ENCODE measurements at regions not wholly inside any gene's neighbourhood (a gene's known extent, or its start where the extent isn't known, plus 50 kb on each side); places are given as distances from the start of the nearest gene placed in this dataset.
"Not testable (repeated sequence)": the region's sequence is repeated elsewhere in the genome, so short reads cannot be mapped to it uniquely, and the experiment has no call there.

DNA sequence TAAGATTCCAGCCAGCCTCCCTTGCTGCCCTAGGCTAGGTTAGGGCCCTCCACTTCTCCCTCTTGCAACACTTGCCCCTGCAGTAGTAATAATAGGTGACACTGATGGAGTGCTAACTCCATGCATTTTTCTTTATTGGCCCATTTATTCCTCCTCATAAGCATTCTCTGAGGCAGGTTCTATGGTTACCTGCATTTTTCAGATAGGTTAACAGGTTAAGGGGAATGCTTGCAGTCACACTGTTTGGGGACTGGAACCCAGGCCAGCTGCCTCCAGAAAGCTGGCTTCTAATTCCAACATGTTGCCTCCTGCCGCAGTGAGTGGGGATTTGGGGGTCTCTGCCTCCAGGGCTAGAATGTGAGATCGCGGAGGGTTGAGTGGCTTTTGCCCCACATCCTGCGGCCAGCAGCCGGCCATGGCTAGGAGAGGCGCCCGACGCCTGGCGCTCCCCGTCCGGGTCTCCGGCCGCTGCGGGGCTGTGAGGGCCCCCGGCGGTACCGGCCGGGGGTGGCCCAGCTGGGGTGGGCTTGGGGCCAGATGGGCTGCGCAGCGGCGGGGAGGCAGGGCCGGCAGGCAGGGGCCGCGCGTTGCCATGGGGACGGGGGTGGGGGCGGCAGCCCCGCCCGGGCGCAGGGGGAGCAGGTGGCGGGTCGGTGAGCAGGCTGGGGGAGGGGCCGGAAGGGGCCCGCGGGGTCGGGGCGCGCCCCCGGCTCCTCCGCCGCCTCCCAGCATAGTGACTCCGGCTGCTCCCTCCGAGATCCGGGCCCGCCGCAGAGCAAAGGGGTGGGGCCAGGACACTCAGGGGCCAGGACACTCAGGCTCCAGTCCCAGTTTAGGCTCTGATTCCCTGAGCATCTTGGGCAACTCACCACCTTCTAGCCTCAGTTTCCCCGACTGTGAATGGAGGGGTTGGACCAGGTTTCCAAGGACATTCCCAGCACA is 68.4 kb upstream of the SSBP3 start:
- ATAC-seq: peak; percentile 44
- DNase-seq: peak; percentile 54

DNA sequence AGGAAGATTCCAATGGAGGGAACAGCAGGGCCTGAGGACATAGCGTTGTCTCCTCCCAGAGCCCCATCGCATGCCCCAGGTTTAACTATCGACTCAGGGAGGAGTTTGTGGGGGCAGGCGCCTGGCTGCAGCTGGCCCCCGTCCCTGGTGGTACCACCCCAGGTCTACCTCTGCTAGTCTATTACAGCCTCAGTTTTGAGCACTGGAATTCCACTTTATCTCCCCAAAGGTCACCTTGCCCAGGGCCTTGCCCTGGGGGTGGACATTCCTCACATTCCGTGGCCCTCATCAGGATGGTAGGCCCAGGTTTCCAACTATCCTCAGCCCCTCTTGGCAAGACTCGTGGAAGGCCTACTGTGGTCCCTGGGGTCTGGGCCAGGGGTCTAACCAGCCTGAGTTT is 65.4 kb upstream of the SSBP3 start:
- DNase-seq (no peak), ATAC-seq (no peak)

DNA sequence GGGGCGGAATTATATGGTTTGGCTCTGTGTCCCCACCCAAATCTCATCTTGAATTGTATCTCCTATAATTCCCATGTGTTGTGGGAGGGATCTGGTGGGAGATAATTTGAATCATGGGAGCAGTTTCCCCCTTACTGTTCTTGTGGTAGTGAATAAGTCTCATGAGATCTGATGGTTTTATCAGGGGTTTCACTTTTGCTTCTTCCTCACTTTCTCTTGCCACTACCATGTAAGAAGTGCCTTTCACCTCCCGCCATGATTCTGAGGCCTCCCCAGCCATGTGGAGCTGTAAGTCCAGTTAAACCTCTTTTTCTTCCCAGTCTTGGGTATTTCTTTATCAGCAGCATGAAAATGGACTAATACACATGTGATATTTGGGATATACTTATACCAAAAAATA is 63.2 kb upstream of the SSBP3 start:
- ATAC-seq, DNase-seq: not testable (repeated sequence)

DNA sequence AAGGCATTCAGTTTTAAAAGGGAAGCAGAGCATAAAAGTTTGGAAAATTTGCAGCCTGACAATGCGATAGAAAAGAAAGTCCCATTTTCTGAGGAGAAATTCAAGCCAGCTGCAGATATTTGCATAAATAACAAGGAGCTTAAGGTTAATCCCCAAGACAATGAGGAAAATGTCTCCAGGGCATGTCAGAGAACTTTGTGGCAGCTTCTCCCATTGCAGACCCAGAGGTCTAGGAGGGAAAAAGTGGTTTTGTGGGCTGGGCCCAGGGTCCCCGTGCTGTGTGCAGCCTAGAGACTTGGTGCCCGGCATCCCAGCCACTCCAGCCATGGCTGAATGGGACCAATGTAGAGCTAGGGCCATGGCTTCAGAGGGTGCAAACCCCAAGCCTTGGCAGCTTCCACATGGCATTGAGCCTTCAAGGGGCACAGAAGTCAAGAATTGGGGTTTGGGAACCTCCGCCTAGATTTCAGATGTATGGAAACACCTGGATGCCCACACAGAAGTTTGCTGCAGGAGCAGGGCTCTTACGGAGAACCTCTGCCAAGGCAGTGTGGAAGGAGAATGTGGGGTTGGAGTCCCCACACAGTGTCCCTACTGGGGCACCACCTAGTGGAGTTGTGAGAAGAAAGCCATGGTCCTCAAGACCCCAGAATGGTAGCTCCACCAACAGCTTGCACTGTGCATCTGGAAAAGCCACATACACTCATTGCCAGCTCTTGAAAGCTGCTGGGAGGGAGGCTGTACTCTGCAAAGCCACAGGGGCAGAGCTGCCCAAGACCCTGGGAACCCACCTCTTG is 62.3 kb upstream of the SSBP3 start:
- not testable (repeated sequence) for ATAC-seq, DNase-seq

DNA sequence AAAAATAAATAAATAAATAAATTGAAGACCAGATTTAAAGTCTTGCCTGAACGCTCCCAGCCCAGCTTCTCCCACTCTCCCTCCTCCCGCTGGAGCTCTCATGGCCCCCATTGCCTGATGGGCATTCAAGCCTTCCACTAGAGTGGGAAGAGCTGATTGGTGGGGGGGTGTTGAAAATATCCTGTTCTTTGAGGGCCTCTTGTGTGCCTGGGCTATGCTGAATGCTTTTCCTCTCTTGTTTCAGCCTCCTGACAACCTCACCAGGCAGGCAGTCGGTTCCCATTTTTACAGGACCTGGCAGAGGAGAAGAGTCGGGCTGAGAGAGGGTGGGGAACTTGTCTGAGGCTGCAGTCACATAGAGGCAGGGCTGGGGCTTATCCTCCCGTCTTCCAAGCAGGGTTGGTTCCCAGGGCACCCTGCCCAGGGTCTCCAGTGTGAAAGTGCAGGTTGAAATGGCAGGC is 59.2 kb upstream of the SSBP3 start:
- ATAC-seq (no peak), DNase-seq (no peak)

DNA sequence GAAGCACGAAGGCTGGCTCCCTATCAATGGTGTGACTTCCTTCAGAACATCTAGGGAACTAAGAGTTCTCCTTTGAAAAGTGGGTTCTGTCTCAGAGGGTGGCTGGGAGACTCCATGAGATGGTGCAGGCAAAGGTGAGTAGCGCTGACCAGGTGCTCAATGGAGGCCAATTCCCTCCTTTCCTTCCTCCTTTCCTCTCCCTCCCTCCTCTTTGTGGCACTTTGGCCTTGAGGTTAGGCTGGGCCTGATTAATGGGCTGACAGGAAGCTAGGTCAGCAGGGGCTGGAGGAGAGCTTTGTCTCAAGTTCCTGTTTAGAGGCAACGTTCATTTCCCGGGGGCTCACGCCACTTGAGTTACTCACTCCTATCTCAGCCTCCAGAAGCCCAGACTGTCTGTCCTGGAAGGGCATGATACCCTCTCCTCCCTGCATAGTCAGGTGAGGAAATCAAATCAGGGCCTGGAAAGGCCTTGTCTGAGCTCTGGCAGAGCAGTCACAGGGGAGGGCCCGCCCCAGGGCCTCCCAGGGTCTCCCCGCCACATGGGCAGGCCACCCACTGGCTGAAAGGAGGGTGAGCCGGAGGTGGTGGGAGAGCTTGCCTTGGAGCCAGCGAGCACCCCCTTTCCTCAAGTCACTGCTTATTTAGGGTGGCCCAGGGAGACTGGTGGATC is 58.4 kb upstream of the SSBP3 start:
- no peak for DNase-seq
- no peak for ATAC-seq

DNA sequence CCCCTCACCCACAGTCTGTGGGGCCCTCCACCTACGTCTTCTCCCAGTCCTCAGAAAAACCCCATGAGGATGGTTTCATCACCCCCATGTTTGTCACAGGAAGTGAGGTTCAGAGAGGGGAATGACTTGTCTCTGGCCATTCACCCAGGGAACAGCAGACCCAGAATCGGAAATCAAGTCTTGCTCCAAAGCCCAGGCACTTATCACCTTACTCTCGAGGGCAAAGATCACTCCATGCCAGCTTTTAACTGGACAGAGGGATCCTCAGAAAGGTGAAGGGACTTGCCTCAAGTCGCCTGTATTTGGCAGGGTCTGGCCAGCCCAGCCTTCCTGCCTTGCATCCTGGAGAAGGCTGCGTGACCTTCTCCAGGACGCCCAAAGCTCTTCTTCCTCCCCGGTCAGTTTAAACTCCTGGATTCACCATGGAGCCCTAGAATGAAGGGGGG is 57.9 kb upstream of the SSBP3 start:
- DNase-seq: peak; percentile 37
- ATAC-seq: peak; percentile 53

DNA sequence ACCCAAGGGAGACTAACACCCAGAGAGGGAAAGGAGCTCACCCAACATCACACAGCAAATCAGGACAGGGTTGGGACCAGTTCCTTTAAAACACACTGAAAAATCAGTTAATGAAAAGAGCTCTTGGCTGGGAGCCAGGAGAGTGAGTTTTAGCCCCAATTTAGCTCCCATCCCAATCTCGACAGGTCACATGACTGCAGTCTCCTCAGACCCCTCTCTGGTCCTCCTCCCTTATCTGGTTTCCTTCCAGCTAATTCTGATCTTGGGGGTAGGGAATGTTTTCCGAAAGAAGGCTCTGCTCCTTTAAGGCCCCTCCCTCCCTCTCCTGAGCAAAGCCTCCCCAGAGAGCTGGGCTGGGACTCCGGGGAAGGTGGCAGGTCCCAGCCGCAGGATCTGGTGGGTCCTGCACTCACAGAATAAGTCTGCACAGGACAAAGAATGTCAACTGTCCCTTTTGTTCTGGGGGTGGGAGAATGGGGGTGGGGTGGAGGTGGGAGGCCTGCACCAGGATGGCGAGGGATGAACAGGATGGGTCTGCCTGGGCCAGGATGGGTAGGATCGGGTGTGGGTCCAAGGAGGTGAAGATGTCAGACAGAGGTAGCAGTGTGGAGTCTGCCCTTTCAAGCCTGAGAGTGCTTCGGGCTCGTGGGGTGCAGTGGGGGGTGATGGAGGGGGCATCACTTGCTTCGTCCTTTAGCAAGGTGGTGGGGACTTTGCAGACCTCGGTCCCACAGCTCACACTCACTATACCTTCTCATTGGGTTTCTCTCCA is 57.3 kb upstream of the SSBP3 start:
- DNase-seq (no peak), ATAC-seq (no peak)

DNA sequence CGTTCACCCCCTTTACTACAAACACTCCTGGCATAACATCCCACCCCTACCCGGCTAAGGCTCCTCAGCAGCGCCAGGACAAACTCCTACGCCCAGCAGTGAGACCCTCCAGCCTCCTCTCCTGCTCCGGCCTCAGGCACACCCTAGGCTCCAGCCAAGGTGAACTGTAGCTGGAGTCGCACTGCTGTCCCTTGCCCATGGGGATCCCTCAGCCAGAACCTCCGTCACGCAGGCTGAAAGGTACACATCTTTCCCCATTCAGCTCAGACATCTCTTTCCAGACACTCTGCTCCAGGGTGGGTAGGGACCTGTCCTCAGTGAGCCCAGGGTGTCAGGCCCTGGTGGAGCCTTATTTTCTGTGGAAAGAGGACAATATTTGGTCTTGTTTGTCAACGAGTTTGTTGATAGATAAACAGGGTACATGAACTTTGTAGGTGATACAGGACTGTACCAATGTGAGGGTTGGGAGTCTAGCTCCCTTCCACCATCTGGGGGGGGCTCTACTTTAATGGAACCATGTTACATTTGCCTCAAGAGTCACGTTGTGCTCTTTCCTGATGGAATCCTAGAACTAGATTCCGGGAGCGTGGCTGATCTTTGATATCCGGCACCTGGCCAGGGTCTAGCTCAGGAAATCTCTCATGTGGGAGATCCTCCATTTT is 56.5 kb upstream of the SSBP3 start:
- ATAC-seq (no peak), DNase-seq (no peak)

DNA sequence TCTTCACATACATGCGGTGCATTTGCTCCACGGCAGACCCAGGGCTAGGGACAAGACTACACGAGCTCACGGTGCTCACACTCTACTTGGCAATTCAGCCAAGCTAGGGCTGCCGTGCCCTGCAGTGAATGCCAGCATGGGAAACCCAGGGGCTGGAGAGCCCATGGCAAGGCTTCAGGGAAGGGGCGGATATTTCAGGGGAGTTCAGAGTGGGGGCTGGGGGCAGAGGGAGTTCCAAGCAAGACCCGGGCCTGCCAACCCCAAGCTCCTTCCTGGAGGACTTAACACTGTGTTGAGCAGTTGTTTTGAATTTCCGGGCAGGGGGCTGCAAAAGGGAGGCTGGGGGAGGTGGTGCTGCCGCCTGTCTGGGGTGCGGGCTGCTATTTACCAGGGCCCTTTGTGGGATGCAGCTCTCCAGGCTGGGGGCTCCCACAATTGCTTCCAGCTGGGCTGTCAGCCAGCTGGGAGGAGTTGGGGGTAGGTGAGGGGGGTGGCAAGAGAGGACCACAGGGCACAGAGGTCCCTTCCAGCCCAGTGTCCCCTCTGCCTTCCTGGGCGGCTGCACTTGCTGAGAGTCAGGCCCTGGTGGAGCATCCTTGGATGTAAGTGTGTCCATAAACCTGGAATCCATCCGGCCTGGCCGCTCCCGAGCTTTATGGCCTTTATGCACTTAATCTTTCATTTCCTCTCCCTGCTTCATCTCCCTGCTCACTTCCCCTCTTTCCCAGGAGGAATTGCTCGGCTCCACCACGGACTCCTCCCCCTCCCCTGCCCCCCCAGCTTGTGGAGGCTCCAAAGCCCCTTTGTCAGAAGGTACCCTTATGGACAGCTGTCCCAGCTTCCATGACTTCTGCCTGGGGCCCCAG is 55.8 kb upstream of the SSBP3 start:
- ATAC-seq (no peak), DNase-seq (no peak)

DNA sequence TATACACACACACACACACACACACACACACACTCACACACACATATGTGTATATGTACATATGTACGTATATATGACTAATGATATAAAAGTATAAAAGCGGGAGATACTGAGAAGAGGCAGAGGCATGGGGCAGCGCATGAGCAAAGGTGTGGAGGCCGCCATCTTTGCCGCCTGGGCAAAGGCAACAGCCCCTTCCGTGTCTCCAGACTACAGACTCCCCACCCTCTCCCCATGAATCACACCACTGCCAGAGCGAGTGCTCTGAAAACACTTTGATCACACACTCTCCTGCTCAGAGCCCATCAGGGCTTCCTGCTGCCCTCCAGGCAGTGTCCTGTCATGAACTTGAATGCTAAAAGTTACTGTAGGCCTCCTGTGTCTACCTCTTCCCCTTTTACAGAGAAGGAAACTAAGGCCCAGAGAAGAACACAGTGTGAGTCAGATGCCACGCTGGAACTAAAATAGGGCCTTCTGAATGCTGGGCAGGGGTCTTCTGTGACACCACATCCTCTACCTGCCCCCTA is 54.7 kb upstream of the SSBP3 start:
- no peak for ATAC-seq
- DNase-seq: no peak

DNA sequence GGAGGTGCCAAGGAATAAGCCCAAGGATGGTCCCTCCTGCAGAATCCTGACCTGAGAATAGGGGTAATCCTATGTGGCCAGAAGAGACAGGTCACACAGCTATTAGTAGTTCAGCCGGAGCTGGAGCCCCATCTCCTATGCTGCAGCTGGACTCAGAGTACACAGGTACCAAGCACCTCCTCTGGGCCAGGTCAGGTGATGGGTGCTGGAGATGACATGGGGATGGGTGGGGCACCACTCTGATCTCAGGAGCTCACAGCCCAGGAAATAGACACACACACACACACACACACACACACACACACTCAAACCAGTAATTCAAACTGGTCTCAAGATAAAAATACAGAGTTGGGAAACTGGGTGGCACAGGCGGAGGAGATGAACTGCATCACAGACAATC is 54.2 kb upstream of the SSBP3 start:
- ATAC-seq (no peak), DNase-seq (no peak)

DNA sequence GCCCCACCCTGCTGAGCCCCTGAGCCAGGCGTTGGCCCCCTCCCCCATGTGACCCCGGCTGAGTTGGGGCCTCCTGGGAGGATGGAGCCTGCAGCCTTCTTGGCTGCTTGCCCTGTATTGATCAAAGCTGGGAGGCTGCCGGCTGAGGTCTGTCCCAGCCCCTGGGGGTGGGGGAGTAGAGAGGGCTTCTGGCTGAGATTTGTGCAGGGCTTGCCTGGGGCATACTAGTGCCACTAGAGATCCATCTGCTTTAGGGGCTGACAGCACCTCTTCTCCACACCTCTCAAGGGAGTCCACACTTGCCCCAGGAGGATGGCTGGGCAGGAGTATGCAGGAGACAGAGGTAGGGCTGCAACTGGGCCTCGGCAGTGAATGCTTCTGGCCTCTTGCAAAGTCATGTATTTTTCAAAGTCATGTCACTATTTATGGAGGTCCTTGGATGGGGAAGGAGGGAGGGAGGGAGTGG is 53.6 kb upstream of the SSBP3 start:
- DNase-seq (no peak), ATAC-seq (no peak)

DNA sequence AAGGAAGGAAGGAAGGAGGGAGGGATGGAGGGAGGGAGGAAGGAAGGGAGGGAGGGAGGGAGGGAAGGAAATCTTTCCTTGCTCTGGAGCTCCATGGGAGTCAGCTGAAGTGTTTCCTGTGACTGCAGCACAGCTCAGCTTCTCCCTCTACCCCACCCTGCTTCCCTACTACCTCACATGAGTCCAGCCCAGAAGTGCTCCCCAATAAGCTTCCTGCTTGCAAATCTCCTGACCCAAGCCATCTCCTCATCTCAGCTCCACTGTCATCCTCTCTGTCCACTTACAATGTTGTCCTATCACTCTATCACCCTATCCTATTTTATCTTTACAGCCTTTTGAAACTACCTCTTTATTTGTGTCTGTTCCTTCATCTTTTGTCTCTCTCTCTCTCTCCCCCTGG is 52.9 kb upstream of the SSBP3 start:
- ATAC-seq: no peak
- no peak for DNase-seq

DNA sequence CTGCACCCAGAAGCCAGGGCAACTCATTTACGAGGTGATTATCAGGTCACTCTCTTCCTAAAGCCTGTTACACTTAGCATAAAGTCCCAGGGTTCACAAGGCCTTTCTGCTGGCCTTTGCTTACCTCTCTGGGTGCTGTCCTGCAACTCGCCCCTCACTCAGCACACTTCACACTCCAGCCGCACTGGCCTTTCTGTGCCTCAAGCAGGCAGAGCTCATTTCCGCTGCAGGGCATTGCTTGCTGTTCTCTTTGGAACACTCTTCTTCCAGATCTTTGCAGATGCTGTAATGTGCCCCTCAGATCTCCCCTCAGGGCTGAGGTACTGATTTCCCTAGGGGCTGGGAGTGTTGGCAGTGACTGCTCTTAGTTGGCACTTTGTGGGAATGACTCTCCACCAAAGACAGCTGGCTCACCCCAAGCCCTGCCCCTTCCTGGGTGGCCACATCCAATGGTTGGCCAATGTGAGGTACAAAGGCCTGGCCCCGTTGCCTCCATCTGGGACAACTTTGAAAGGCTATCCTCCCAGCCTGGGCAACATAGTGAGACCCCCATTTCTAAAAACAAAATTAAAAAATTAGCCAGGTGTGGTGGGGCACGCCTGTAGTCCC is 50.8 kb upstream of the SSBP3 start:
- ATAC-seq (no peak), DNase-seq (no peak)

DNA sequence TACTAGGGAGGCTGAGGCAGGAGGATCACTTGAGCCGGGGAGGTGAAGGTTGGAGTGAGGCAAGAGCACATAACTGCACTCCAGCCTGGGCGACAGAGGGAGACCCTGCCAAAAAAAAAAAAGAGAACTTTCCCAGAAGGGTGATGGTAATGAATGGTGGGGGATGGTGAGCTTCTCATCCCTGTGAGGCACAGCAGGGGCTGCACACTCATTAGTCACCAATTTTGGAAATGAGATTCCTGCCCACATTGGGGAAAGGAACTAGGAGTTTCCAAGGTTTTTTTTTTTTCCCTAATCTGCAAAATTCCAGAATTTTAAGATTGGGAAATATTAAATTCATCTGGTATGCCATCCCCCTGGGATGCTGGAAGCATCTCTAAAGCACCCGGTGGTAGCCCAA is 50.2 kb upstream of the SSBP3 start:
- ATAC-seq (no peak), DNase-seq (no peak)
